ENCODE measurements at regions not wholly inside any gene's neighbourhood (a gene's known extent, or its start where the extent isn't known, plus 50 kb on each side); places are given as distances from the start of the nearest gene placed in this dataset.

- DNase-seq (no peak), ATAC-seq (no peak), FAIRE-seq (no peak)
- Histone ChIP-seq H3K27me3 (peaks cover 0 to 3% (median 0%) of the 10 kb centered on the region in 4 donors), H3K4me1 (no peaks in the 10 kb centered on the region), H3K27ac (no peak overlapping the region), H3K36me3 (no peaks in the 10 kb centered on the region), H3K9me3 (no peaks in the 10 kb centered on the region), H3K4me3 (no peak overlapping the region)
- intact Hi-C loops (cut with DNase I): no loop called here
- no peak for TF ChIP-seq CTCF (IDR thresholded peaks at IDR 0.05)
- WGBS, 2 donors: 45 to 60% methylated on average over 7 of the region's 7 CpGs
Observed at GRCh38 chr13:108439556-108439955, 170.0 kb downstream of the TNFSF13B start.

GRCh38 chr13:108444448-108444847 is 174.9 kb downstream of the TNFSF13B start:
- Histone ChIP-seq H3K9me3 (no peaks in the 10 kb centered on the region), H3K4me3 (no peak overlapping the region), H3K27ac (no peak overlapping the region), H3K27me3 (peaks cover 0 to 3% (median 0%) of the 10 kb centered on the region in 4 donors), H3K4me1 (no peaks in the 10 kb centered on the region), H3K36me3 (no peaks in the 10 kb centered on the region)
- WGBS, 2 donors: 25% methylated on average over 6 of the region's 6 CpGs
- ATAC-seq (no peak), FAIRE-seq (no peak), DNase-seq (no peak)
- no peak for TF ChIP-seq CTCF (IDR thresholded peaks at IDR 0.05)
- intact Hi-C loops (cut with DNase I): no loop called here

- Histone ChIP-seq H3K4me3 (no peak overlapping the region), H3K27ac (no peak overlapping the region), H3K9me3 (no peaks in the 10 kb centered on the region), H3K4me1 (no peaks in the 10 kb centered on the region), H3K27me3 (peaks cover 0 to 3% (median 0%) of the 10 kb centered on the region in 4 donors), H3K36me3 (no peaks in the 10 kb centered on the region)
- FAIRE-seq (no peak), DNase-seq (no peak), ATAC-seq (no peak)
- intact Hi-C loops (cut with DNase I): no loop called here
- TF ChIP-seq CTCF (IDR thresholded peaks at IDR 0.05): no peak
Observed at GRCh38 chr13:108448891-108449290, 179.4 kb downstream of the TNFSF13B start.

GRCh38 chr13:108451121-108451520 is 178.3 kb upstream of the MYO16 start:
- Histone ChIP-seq H3K27me3 (no peaks in the 10 kb centered on the region), H3K27ac (no peak overlapping the region), H3K9me3 (no peaks in the 10 kb centered on the region), H3K4me3 (no peak overlapping the region), H3K4me1 (no peaks in the 10 kb centered on the region), H3K36me3 (no peaks in the 10 kb centered on the region)
- FAIRE-seq (no peak), ATAC-seq (no peak), DNase-seq (no peak)
- TF ChIP-seq CTCF (IDR thresholded peaks at IDR 0.05): no peak
- WGBS, 2 donors: 46 to 63% methylated on average over 5 of the region's 5 CpGs
- intact Hi-C loops (cut with DNase I): no loop called here

- intact Hi-C loops (cut with DNase I): no loop called here
- Histone ChIP-seq H3K27me3 (no peaks in the 10 kb centered on the region), H3K36me3 (no peaks in the 10 kb centered on the region), H3K4me1 (no peaks in the 10 kb centered on the region), H3K9me3 (no peaks in the 10 kb centered on the region), H3K27ac (no peak overlapping the region), H3K4me3 (no peak overlapping the region)
- FAIRE-seq: no peak
- TF ChIP-seq CTCF (IDR thresholded peaks at IDR 0.05): no peak
- no peak for DNase-seq
- 84 to 91% methylated on average over 2 of the region's 2 CpGs for WGBS, 2 donors
- no peak for ATAC-seq
Observed at GRCh38 chr13:108455320-108455719, 174.1 kb upstream of the MYO16 start.
